Left hindlimb (tissue), 1 donor: ENCODE measurements at regions not wholly inside any gene's neighbourhood (a gene's known extent, or its start where the extent isn't known, plus 50 kb on each side); places are given as distances from the start of the nearest gene placed in this dataset.

ENCODE experiments used
- DNase-seq: peaks from one replicate; pipeline ENCODE4 v3.0.0-alpha.2; 2018

GRCh38 chr7:130897515-130898419, 163.8 kb upstream of the KLF14 start:
- DNase-seq, result no peak

GRCh38 chr7:130899071-130899560, 165.1 kb upstream of the KLF14 start:
- no peak for DNase-seq

- DNase-seq, result no peak
Observed at GRCh38 chr7:130899638-130900401, 165.8 kb upstream of the KLF14 start.

- DNase-seq, result no peak
Observed at GRCh38 chr7:130900471-130901076, 166.6 kb upstream of the KLF14 start.

GRCh38 chr7:130901209-130901783, 167.3 kb upstream of the KLF14 start:
- DNase-seq, result peak; percentile 80

GRCh38 chr7:130902755-130903357, 168.8 kb upstream of the KLF14 start:
- no peak for DNase-seq

GRCh38 chr7:130903358-130903974, 169.5 kb upstream of the KLF14 start:
- DNase-seq, result no peak

GRCh38 chr7:130904031-130904757, 170.2 kb upstream of the KLF14 start:
- DNase-seq, result no peak

- DNase-seq, result no peak
Observed at GRCh38 chr7:130904792-130905191, 170.8 kb upstream of the KLF14 start.

GRCh38 chr7:130906575-130906974, 172.6 kb upstream of the KLF14 start:
- DNase-seq, result no peak

GRCh38 chr7:130907439-130907838, 173.4 kb upstream of the KLF14 start:
- no peak for DNase-seq

- no peak for DNase-seq
Observed at GRCh38 chr7:130908345-130909160, 174.5 kb upstream of the KLF14 start.

GRCh38 chr7:130909161-130909836, 175.3 kb upstream of the KLF14 start:
- DNase-seq, result no peak

- DNase-seq, result no peak
Observed at GRCh38 chr7:130909881-130910672, 176.1 kb upstream of the KLF14 start.

- DNase-seq, result no peak
Observed at GRCh38 chr7:130910949-130911944, 177.2 kb upstream of the KLF14 start.

- no peak for DNase-seq
Observed at GRCh38 chr7:130912082-130912861, 178.3 kb upstream of the KLF14 start.
